Naive thymus-derived CD8-positive, alpha-beta T cell (primary cell): ENCODE measurements at regions not wholly inside any gene's neighbourhood (a gene's known extent, or its start where the extent isn't known, plus 50 kb on each side); places are given as distances from the start of the nearest gene placed in this dataset.

ENCODE experiments used
- ATAC-seq, 2 donors: fragments of 150-1000 bp; cut with Tn5 transposase in 1 of 2; sonication (Bioruptor Pico), chemical (Tn5 transposase) in 1 of 2; 1 replicate in 1 of 2; 2 replicates in 1 of 2; pipeline ENCODE4 v1.10.0; 2021; ENCODE audit warnings: mild to moderate bottlenecking in 2 of 2, moderate library complexity in 2 of 2
- POLR2A ChIA-PET: fragments of 350-600 bp; sonication (Branson Sonifier 250); formaldehyde crosslinking; loops from one replicate; lab custom pipeline; 2021; ENCODE audit warnings: antibody characterized with exemption; lab: Charles Lee
- DNase-seq, 10 donors: peaks; one replicate each; pipeline versions ENCODE4 v3.0.0 to v3.0.0-alpha.2; 2020 to 2022
- H3K27ac Mint-ChIP-seq, 10 donors: one replicate each; pipeline ENCODE4 v1.8.0; 2020 to 2022; ENCODE audit warnings: mild to moderate bottlenecking in 10 of 10, mixed read lengths in 10 of 10, moderate library complexity in 4 of 10, inconsistent platforms in 1 of 10
- H3K27me3 Mint-ChIP-seq, 5 donors: one replicate each; pipeline ENCODE4 v1.8.0; 2021 to 2022; ENCODE audit warnings: mixed read lengths in 5 of 5
- H3K36me3 Mint-ChIP-seq, 3 donors: one replicate each; pipeline ENCODE4 v1.8.0; 2020 to 2022; ENCODE audit warnings: mixed read lengths in 3 of 3, mild to moderate bottlenecking in 2 of 3, inconsistent platforms in 1 of 3
- H3K4me1 Mint-ChIP-seq, 4 donors: one replicate each; pipeline ENCODE4 v1.8.0; 2021 to 2022; ENCODE audit warnings: mixed read lengths in 4 of 4
- H3K4me3 Mint-ChIP-seq, 10 donors: one replicate each; pipeline ENCODE4 v1.8.0; 2020 to 2022; ENCODE audit warnings: mild to moderate bottlenecking in 10 of 10, mixed read lengths in 10 of 10, moderate library complexity in 6 of 10, inconsistent platforms in 1 of 10
- H3K9me3 Mint-ChIP-seq, 9 donors: one replicate each; pipeline ENCODE4 v1.8.0; 2020 to 2022; ENCODE audit warnings: mixed read lengths in 9 of 9, mild to moderate bottlenecking in 3 of 9, inconsistent platforms in 1 of 9, moderate library complexity in 1 of 9

DNA sequence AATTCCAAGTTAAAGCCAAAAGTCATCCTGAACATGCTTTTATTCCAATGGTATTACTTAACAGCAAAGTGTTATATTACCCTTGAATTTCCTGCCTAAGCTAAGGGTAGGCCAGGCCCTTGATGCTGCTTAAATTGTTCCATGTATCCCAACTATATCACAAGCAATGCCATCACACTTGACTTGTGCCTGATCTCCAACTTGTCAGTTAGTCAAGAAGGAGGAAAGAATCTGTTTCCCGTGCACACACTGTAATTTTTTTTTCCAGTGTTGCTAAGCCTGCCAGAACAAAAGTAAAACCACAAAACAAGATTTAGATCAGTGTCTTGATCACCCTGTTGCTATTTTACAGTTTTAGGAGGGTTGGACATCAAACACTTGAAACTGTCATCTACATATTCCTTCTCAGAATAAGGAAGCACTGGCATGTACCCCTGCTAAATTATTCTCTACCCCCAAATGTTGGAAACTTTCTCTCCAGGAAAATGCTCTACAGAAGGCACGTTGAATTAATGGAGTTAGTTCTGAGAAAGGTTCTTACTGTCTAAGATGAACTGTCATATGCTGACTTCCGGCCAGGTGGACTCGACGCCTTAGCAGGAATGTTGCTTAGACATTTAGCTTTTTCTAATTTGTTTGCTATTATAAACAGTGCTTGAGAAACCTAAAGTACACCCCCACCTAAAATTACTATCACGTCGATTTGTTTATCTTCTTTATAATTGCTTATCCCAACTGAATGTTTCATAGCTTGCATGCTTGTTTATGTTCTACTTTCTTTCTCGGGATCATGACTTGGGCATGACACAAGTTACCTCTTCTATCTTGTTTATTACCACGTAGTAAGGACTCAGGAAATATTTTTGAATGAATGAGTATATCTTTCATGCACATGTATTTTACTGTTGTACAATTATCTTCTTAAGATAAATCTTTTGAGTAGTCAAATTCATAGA, 105.5 kb upstream of the ZNF438 start:
- Mint-ChIP-seq H3K9me3 (no peaks in the 10 kb centered on the region), H3K36me3 (no peaks in the 10 kb centered on the region), H3K4me1 (peaks cover 14 to 47% (median 43%) of the 10 kb centered on the region in 4 donors), H3K27ac (peak overlapping the region in 9 of 10 donors; percentile 14 to 90 (median 64)), H3K27me3 (no peaks in the 10 kb centered on the region), H3K4me3 (peak overlapping the region in 9 of 10 donors; percentile 0 to 61 (median 11))
- POLR2A ChIA-PET = interaction anchor here (0.6 to 0.8 kb wide), 2 partner anchors 16 to 105 kb away, joined by 3 read pairs; partner anchors contain the start of gene ZNF438
- ATAC-seq = peak; percentile 51 to 65
- peak in 2 of 10 donors; percentile 39 to 42 for DNase-seq

DNA sequence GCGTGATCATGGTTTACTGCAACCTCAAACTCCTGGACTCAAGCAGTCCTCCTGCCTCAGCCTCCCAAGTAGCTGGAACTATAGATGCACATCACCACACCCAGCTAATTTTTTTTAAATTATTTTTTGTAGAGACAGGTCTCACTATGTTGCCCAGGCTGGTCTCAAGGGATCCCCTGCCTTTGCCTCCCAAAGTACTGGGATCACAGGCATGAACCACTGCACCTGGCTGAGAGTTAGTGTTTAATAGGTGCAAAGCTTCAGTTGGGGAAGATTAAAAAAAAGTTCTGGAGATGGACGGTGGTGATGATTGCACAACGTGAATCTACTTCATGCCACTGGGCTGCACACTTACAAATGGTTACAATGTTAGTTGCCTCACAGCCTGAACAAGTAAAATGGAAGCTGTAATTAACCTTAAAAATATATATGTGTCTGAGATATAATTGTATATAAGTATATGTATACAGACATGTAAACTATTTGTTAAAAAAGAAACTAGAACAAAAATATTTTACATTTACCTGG, 106.4 kb upstream of the ZNF438 start:
- POLR2A ChIA-PET = interaction anchor here (0.6 kb wide), 1 partner anchor 15 kb away, joined by 3 read pairs; no protein-coding TSS in a partner anchor
- no peak for DNase-seq
- peak overlapping the region in 3 of 10 donors; percentile 17 to 75 (median 63) for H3K27ac Mint-ChIP-seq
- ATAC-seq = no peak
- no peaks in the 10 kb centered on the region for H3K9me3 Mint-ChIP-seq
- no peak overlapping the region for H3K4me3 Mint-ChIP-seq
- peaks cover 14 to 40% (median 39%) of the 10 kb centered on the region in 4 donors for H3K4me1 Mint-ChIP-seq
- H3K36me3 Mint-ChIP-seq = no peaks in the 10 kb centered on the region
- no peaks in the 10 kb centered on the region for H3K27me3 Mint-ChIP-seq

DNA sequence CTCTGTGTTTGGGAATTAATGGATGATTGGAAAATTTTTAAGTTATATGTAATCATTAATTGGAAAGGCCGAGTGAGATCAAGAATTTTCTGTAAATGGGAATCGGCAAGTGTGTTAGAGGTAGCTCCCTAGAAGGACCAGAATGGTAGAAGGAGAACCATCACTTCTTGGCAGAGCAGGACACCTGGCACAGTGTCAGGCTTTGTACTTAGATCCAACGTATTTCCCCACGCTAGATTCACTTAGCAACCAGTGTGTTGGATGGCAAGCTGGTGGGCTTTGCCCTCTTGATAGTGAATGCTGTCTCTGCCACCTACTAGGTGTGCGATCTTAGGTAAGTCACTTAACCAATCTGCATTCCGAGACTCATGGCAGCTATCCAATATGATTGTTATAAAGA, 107.8 kb upstream of the ZNF438 start:
- Mint-ChIP-seq H3K27me3 (no peaks in the 10 kb centered on the region), H3K9me3 (no peaks in the 10 kb centered on the region), H3K27ac (no peak overlapping the region), H3K36me3 (no peaks in the 10 kb centered on the region), H3K4me1 (peaks cover 16 to 32% (median 32%) of the 10 kb centered on the region in 4 donors), H3K4me3 (no peak overlapping the region)
- POLR2A ChIA-PET = interaction anchor here (0.5 kb wide), 1 partner anchor 10 kb away, joined by 3 read pairs; no protein-coding TSS in a partner anchor
- DNase-seq = no peak
- ATAC-seq = no peak

DNA sequence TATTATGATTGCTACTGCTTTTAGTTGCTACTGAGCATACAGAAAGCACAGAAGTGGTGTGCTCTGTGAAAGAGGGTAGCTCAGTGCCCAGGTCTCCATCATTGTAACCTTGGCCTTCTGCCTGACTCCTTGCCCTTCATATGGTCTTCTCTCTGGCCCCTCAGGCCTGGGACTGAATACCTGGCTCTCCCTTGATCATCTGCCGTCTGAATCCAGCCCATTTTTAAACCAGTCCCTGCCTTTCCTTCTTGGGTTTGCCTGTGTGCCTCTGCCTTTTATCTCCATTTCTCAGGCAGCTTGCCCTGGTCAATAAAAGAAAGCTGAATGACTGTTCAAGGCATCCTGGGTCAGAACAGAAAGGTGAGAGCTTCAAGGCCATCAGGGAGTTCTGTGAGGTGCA, 109.1 kb upstream of the ZNF438 start:
- H3K27ac Mint-ChIP-seq = peak overlapping the region in 1 of 10 donors; percentile 15
- peaks cover 0 to 1% (median 0%) of the 10 kb centered on the region in 5 donors for H3K27me3 Mint-ChIP-seq
- H3K36me3 Mint-ChIP-seq = no peaks in the 10 kb centered on the region
- POLR2A ChIA-PET = no interaction called here
- ATAC-seq (no peak), DNase-seq (no peak)
- H3K4me3 Mint-ChIP-seq = no peak overlapping the region
- H3K9me3 Mint-ChIP-seq = no peaks in the 10 kb centered on the region
- H3K4me1 Mint-ChIP-seq = peaks cover 11 to 23% (median 21%) of the 10 kb centered on the region in 4 donors

DNA sequence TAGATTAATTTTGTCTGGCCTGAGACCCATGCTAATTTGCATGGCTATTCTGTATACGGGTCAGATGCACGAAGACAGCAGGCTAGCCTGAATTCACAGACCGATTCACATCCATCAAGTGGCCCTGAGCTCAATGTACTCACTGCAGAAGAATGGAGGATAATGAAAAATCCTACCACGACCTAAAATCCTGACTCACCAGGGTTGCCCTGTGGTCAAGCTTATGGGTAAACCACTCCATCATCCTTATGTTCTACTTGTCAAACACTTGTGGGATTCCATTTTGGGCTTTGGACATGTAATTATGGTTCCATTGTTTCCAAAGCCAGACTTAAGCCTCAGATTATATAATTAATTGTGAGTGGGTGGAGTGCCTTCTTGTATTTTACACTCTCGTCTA, 110.4 kb upstream of the ZNF438 start:
- no peaks in the 10 kb centered on the region for H3K9me3 Mint-ChIP-seq
- ATAC-seq (no peak), DNase-seq (no peak)
- no peak overlapping the region for H3K27ac Mint-ChIP-seq
- POLR2A ChIA-PET = no interaction called here
- peaks cover 10 to 23% (median 19%) of the 10 kb centered on the region in 4 donors for H3K4me1 Mint-ChIP-seq
- H3K4me3 Mint-ChIP-seq = no peak overlapping the region
- no peaks in the 10 kb centered on the region for H3K36me3 Mint-ChIP-seq
- H3K27me3 Mint-ChIP-seq = peaks cover 0 to 3% (median 2%) of the 10 kb centered on the region in 5 donors

DNA sequence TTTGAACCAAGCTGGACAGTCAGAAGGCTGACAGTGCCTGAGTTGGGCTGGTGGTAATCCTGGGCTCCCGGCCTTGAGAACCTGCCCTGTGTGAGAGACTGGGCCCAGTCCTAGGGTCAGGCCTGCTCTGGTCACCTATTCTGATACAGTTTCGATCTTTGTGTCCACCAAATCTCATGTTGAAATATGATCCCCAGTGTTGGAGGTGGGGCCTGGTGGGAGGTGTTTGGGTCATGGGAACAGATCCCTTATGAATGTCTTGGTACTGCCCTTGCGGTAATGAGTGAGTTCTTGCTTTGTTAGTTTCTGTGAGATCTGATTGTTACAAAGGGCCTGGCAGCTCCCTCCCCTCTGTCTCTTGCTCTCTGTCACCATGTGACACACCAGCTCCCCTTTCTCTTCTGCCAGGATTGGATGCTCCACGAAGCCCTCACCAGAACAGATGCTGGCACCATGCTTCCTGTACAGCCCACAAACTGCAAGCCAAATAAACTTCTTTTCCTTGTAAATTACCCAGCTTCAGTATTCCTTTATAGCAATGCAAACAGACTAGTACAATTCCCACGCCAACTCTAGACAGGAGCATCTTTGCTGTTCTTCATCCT, 111.8 kb upstream of the ZNF438 start:
- Mint-ChIP-seq H3K27ac (peak overlapping the region in 3 of 10 donors; percentile 9 to 61 (median 58)), H3K36me3 (no peaks in the 10 kb centered on the region), H3K4me3 (no peak overlapping the region), H3K27me3 (peaks cover 0 to 5% (median 3%) of the 10 kb centered on the region in 5 donors), H3K9me3 (no peaks in the 10 kb centered on the region), H3K4me1 (peaks cover 7 to 18% (median 15%) of the 10 kb centered on the region in 4 donors)
- no peak for DNase-seq
- POLR2A ChIA-PET = interaction anchor here (1.0 kb wide), 1 partner anchor 9 kb away, joined by 3 read pairs; no protein-coding TSS in a partner anchor
- no peak for ATAC-seq

DNA sequence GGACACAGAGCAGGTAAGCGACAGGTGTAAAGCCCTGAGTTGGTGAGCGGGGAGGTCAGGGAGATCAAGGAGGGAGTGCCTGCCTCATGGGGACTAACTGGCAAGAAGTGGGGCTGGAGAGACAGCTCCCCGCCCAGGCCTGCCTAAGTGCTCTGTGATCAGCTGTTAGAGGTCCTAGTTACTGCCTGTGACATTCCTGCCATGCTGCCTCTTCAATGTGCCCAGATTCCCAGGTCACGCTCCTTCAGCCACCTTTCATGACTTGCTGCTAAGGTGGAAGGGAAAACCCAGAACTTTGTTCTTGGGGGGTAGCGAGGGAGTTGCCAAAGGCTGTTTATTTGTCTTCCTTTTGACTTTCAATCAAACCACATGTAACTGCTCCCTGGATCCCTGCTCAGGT, 114.3 kb upstream of the ZNF438 start:
- Mint-ChIP-seq H3K27me3 (peaks cover 0 to 5% (median 3%) of the 10 kb centered on the region in 5 donors), H3K36me3 (no peaks in the 10 kb centered on the region), H3K9me3 (no peaks in the 10 kb centered on the region), H3K4me1 (peaks cover 7 to 18% (median 15%) of the 10 kb centered on the region in 4 donors), H3K27ac (peak overlapping the region in 8 of 10 donors; percentile 29 to 82 (median 60)), H3K4me3 (peak overlapping the region in 9 of 10 donors; percentile 2 to 62 (median 42))
- DNase-seq (no peak), ATAC-seq (peak in 1 of 2 donors; percentile 11)
- POLR2A ChIA-PET = no interaction called here

DNA sequence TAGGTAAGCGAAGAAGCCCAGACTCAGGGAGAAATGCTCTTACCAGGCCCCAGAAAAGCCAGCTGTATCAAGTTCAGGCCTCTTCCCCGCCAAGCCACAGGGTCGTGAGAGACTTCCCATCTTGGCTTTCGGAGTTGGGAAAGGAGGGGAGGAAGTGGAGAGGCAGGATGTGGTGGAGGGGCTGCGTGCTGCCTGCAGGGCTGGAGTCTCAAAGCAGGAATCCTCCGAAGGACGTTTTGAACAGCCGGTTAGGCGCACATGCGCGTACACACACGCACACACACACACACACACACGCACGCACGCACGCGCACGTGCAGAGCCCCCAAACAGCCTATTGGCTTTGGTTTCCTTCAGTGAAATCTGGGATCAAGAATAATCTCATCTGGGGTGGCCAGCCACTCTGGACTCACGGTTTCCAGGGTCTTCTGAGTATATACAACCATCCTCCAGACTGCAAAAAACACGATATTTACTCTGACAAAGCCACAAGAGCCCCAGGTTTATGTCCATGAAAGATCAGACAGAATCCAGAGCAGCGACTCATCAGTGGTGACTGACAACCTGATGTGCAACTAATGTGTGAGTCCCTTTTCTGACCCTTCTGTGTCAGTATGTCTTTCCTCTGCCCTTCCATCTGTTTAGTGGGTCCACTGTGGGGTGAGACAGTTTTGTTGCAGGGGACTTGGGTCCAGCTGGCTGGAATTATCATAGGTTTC, 115.0 kb upstream of the ZNF438 start:
- no peaks in the 10 kb centered on the region for H3K36me3 Mint-ChIP-seq
- peaks cover 7 to 18% (median 15%) of the 10 kb centered on the region in 4 donors for H3K4me1 Mint-ChIP-seq
- DNase-seq = peak in 3 of 10 donors; percentile 7 to 49 (median 38)
- peaks cover 0 to 5% (median 3%) of the 10 kb centered on the region in 5 donors for H3K27me3 Mint-ChIP-seq
- peak; percentile 33 to 58 for ATAC-seq
- H3K27ac Mint-ChIP-seq = peak overlapping the region in 8 of 10 donors; percentile 29 to 82 (median 60)
- H3K9me3 Mint-ChIP-seq = no peaks in the 10 kb centered on the region
- H3K4me3 Mint-ChIP-seq = peak overlapping the region in 9 of 10 donors; percentile 2 to 62 (median 52)
- POLR2A ChIA-PET = no interaction called here

DNA sequence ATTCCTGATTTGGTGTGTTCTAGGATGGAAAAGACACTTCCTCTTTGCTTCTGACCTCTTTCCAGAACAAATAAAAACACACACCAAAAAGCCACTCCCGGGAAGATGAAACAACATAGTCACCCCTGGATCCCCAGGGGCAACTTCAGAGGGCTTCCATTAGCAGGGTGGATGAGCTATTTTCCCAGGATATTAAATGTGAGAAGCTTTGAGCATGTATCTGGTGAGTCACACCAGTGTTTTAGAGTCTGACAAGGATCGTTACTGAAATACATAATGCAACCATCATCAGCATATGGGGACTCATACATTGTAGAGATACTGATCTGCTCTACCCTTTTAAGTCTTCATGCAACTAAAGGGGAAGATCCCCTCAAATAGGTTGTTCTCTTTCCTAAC, 115.5 kb upstream of the ZNF438 start:
- POLR2A ChIA-PET = interaction anchor here (1.1 kb wide), 1 partner anchor 14 kb away, joined by 3 read pairs; no protein-coding TSS in a partner anchor
- DNase-seq (no peak), ATAC-seq (no peak)
- Mint-ChIP-seq H3K9me3 (no peaks in the 10 kb centered on the region), H3K4me3 (peak overlapping the region in 5 of 10 donors; percentile 22 to 59 (median 42)), H3K27me3 (peaks cover 0 to 5% (median 3%) of the 10 kb centered on the region in 5 donors), H3K4me1 (peaks cover 7 to 18% (median 15%) of the 10 kb centered on the region in 4 donors), H3K27ac (peak overlapping the region in 4 of 10 donors; percentile 43 to 82 (median 54)), H3K36me3 (no peaks in the 10 kb centered on the region)

DNA sequence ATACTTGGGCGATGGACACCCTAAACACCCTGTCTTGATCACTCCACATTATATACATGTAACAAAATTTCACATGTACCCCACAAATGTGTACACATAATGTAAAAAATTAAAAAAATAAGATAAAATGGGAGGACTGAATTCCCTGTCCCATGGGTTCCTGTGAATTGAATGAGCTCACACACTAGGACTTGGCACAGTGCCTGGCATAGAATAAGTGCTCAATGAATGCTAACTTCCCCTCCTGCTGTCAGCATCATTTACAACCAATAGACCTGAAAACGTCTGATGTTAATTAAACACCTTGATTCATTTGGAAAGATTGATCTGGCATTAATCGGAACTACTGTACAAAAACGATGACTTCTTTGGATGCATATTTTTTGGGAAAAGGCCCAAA, 117.3 kb upstream of the ZNF438 start:
- ATAC-seq (no peak), DNase-seq (no peak)
- Mint-ChIP-seq H3K4me1 (peaks cover 5 to 18% (median 15%) of the 10 kb centered on the region in 4 donors), H3K27me3 (peaks cover 0 to 5% (median 3%) of the 10 kb centered on the region in 5 donors), H3K36me3 (no peaks in the 10 kb centered on the region), H3K4me3 (no peak overlapping the region), H3K27ac (no peak overlapping the region), H3K9me3 (peaks cover 0 to 2% (median 0%) of the 10 kb centered on the region in 9 donors)
- POLR2A ChIA-PET = no interaction called here

DNA sequence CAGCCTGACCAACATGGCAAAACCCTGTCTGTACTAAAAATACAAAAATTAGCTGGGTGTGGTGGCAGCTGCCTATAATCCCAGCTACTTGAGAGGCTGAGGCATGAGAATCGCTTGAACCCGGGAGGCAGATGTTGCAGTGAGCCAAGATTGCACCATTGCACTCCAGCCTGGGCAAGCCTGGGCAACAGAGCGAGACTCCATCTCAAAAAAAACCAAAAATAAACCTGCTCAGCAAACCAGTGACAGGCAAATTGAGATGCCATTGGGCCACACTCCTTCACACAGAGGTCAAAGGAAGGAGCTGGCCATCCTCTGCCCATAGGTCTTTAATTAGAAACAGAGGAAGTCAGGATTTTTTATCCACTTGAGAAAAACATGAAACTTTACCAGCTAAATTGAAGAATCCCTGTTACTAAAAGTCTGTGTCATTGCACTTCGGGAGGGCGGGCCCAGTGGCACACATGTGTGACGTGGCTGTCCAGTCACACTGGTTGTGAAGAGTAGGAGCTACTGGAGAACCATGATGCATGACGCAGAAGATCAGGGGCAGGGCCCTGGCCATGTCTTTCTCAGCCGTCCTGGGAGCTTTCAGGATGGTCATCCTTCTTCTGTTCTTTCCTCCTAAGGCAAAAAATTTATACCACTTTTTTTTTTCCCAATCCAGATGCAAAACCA, 118.3 kb upstream of the ZNF438 start:
- H3K9me3 Mint-ChIP-seq = peaks cover 0 to 2% (median 0%) of the 10 kb centered on the region in 9 donors
- POLR2A ChIA-PET = no interaction called here
- no peak overlapping the region for H3K27ac Mint-ChIP-seq
- H3K4me3 Mint-ChIP-seq = no peak overlapping the region
- peaks cover 0 to 3% (median 3%) of the 10 kb centered on the region in 5 donors for H3K27me3 Mint-ChIP-seq
- H3K36me3 Mint-ChIP-seq = no peaks in the 10 kb centered on the region
- DNase-seq (no peak), ATAC-seq (no peak)
- H3K4me1 Mint-ChIP-seq = peaks cover 8 to 18% (median 15%) of the 10 kb centered on the region in 4 donors
